ENCODE measurements at regions not wholly inside any gene's neighbourhood (a gene's known extent, or its start where the extent isn't known, plus 50 kb on each side); places are given as distances from the start of the nearest gene placed in this dataset.

GRCh38 chr13:82374719-82375118 is 1507.6 kb downstream of the SLITRK1 start:
- Histone ChIP-seq H3K9ac (ENCODE audit: low read depth in 1 of 2, low read length in 2 of 2) (no peak overlapping the region), H3K4me1 (ENCODE audit: control insufficient read depth in 4 of 4, insufficient read depth in 4 of 4, low read length in 3 of 4) (no peaks in the 10 kb centered on the region), H3K9me3 (ENCODE audit: control insufficient read depth in 4 of 4, low read length in 3 of 4) (peaks cover 0 to 3% (median 0%) of the 10 kb centered on the region in 4 donors), H3K36me3 (ENCODE audit: control insufficient read depth in 4 of 4, insufficient read depth in 3 of 4, low read depth in 1 of 4, low read length in 3 of 4) (no peaks in the 10 kb centered on the region), H3K27ac (ENCODE audit: low read depth in 1 of 2, low read length in 2 of 2) (no peak overlapping the region), H3K27me3 (ENCODE audit: control insufficient read depth in 4 of 4, insufficient read depth in 4 of 4, low read length in 3 of 4) (no peaks in the 10 kb centered on the region), H3K4me3 (ENCODE audit: low read depth in 1 of 3, low read length in 3 of 3) (no peak overlapping the region)
- DNase-seq (ENCODE audit: low spot score) = no peak
- TF ChIP-seq FOXA2 (IDR thresholded peaks at IDR 0.05) = no peak
- TF ChIP-seq TAF1 (conservative IDR thresholded peaks at IDR 0.05) = no peak
- TF ChIP-seq, protein P1, sequence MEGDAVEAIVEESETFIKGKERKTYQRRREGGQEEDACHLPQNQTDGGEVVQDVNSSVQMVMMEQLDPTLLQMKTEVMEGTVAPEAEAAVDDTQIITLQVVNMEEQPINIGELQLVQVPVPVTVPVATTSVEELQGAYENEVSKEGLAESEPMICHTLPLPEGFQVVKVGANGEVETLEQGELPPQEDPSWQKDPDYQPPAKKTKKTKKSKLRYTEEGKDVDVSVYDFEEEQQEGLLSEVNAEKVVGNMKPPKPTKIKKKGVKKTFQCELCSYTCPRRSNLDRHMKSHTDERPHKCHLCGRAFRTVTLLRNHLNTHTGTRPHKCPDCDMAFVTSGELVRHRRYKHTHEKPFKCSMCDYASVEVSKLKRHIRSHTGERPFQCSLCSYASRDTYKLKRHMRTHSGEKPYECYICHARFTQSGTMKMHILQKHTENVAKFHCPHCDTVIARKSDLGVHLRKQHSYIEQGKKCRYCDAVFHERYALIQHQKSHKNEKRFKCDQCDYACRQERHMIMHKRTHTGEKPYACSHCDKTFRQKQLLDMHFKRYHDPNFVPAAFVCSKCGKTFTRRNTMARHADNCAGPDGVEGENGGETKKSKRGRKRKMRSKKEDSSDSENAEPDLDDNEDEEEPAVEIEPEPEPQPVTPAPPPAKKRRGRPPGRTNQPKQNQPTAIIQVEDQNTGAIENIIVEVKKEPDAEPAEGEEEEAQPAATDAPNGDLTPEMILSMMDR (IDR thresholded peaks at IDR 0.05; ENCODE audit: low read depth, low read length, missing input control) = no peak
- no peak for TF ChIP-seq SP1 (IDR thresholded peaks at IDR 0.05)
- TF ChIP-seq, protein P2, sequence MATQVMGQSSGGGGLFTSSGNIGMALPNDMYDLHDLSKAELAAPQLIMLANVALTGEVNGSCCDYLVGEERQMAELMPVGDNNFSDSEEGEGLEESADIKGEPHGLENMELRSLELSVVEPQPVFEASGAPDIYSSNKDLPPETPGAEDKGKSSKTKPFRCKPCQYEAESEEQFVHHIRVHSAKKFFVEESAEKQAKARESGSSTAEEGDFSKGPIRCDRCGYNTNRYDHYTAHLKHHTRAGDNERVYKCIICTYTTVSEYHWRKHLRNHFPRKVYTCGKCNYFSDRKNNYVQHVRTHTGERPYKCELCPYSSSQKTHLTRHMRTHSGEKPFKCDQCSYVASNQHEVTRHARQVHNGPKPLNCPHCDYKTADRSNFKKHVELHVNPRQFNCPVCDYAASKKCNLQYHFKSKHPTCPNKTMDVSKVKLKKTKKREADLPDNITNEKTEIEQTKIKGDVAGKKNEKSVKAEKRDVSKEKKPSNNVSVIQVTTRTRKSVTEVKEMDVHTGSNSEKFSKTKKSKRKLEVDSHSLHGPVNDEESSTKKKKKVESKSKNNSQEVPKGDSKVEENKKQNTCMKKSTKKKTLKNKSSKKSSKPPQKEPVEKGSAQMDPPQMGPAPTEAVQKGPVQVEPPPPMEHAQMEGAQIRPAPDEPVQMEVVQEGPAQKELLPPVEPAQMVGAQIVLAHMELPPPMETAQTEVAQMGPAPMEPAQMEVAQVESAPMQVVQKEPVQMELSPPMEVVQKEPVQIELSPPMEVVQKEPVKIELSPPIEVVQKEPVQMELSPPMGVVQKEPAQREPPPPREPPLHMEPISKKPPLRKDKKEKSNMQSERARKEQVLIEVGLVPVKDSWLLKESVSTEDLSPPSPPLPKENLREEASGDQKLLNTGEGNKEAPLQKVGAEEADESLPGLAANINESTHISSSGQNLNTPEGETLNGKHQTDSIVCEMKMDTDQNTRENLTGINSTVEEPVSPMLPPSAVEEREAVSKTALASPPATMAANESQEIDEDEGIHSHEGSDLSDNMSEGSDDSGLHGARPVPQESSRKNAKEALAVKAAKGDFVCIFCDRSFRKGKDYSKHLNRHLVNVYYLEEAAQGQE (IDR thresholded peaks at IDR 0.05) = no peak
- no peak for TF ChIP-seq EGR1 (IDR thresholded peaks at IDR 0.05; ENCODE audit: low read depth in 2 of 2)
- TF ChIP-seq, protein P3, sequence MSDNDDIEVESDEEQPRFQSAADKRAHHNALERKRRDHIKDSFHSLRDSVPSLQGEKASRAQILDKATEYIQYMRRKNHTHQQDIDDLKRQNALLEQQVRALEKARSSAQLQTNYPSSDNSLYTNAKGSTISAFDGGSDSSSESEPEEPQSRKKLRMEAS (IDR thresholded peaks at IDR 0.05) = no peak
- TF ChIP-seq NR2F2 (IDR thresholded peaks at IDR 0.05) = no peak
- no peak for TF ChIP-seq RAD21 (IDR thresholded peaks at IDR 0.05)
- no peak for TF ChIP-seq HNF4G (IDR thresholded peaks at IDR 0.05)
- no peak for TF ChIP-seq RXRA (IDR thresholded peaks at IDR 0.05)
- no peak for TF ChIP-seq YY1 (IDR thresholded peaks at IDR 0.05)
- TF ChIP-seq HNF4A (conservative IDR thresholded peaks at IDR 0.05) = no peak
- no peak for TF ChIP-seq JUND (IDR thresholded peaks at IDR 0.05)

- no peak for DNase-seq (ENCODE audit: low spot score)
- no peak overlapping the region for H3K9ac ChIP-seq (ENCODE audit: low read depth in 1 of 2, low read length in 2 of 2)
- no peaks in the 10 kb centered on the region for H3K36me3 ChIP-seq (ENCODE audit: control insufficient read depth in 4 of 4, insufficient read depth in 3 of 4, low read depth in 1 of 4, low read length in 3 of 4)
- no peaks in the 10 kb centered on the region for H3K27me3 ChIP-seq (ENCODE audit: control insufficient read depth in 4 of 4, insufficient read depth in 4 of 4, low read length in 3 of 4)
- no peaks in the 10 kb centered on the region for H3K4me1 ChIP-seq (ENCODE audit: control insufficient read depth in 4 of 4, insufficient read depth in 4 of 4, low read length in 3 of 4)
- H3K4me3 ChIP-seq (ENCODE audit: low read depth in 1 of 3, low read length in 3 of 3) = no peak overlapping the region
- WGBS = 66% methylated on average over 1 of the region's 1 CpG
- H3K27ac ChIP-seq (ENCODE audit: low read depth in 1 of 2, low read length in 2 of 2) = no peak overlapping the region
- no peaks in the 10 kb centered on the region for H3K9me3 ChIP-seq (ENCODE audit: control insufficient read depth in 4 of 4, low read length in 3 of 4)
- no peak for TF ChIP-seq NR2F2 (IDR thresholded peaks at IDR 0.05)
- no peak for TF ChIP-seq RXRA (IDR thresholded peaks at IDR 0.05)
- no peak for TF ChIP-seq ATF3 (IDR thresholded peaks at IDR 0.05)
- TF ChIP-seq GABPA (IDR thresholded peaks at IDR 0.05 in 1 of 2, conservative IDR thresholded peaks at IDR 0.05 in 1 of 2) = no peak
- TF ChIP-seq HNF4A (conservative IDR thresholded peaks at IDR 0.05) = no peak
- TF ChIP-seq SP1 (IDR thresholded peaks at IDR 0.05) = no peak
- TF ChIP-seq HNF4G (IDR thresholded peaks at IDR 0.05) = no peak
- TF ChIP-seq, protein P3 (IDR thresholded peaks at IDR 0.05) = no peak
- no peak for TF ChIP-seq RAD21 (IDR thresholded peaks at IDR 0.05)
- TF ChIP-seq FOXA2 (IDR thresholded peaks at IDR 0.05) = no peak
- no peak for TF ChIP-seq FOXA1 (IDR thresholded peaks at IDR 0.05)
- TF ChIP-seq TAF1 (conservative IDR thresholded peaks at IDR 0.05) = no peak
- TF ChIP-seq, protein P1 (IDR thresholded peaks at IDR 0.05; ENCODE audit: low read depth, low read length, missing input control) = no peak
- no peak for TF ChIP-seq JUND (IDR thresholded peaks at IDR 0.05)
- TF ChIP-seq, protein P4, sequence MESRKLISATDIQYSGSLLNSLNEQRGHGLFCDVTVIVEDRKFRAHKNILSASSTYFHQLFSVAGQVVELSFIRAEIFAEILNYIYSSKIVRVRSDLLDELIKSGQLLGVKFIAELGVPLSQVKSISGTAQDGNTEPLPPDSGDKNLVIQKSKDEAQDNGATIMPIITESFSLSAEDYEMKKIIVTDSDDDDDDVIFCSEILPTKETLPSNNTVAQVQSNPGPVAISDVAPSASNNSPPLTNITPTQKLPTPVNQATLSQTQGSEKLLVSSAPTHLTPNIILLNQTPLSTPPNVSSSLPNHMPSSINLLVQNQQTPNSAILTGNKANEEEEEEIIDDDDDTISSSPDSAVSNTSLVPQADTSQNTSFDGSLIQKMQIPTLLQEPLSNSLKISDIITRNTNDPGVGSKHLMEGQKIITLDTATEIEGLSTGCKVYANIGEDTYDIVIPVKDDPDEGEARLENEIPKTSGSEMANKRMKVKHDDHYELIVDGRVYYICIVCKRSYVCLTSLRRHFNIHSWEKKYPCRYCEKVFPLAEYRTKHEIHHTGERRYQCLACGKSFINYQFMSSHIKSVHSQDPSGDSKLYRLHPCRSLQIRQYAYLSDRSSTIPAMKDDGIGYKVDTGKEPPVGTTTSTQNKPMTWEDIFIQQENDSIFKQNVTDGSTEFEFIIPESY (IDR thresholded peaks at IDR 0.05) = no peak
- TF ChIP-seq YY1 (IDR thresholded peaks at IDR 0.05) = no peak
- TF ChIP-seq EGR1 (IDR thresholded peaks at IDR 0.05; ENCODE audit: low read depth in 2 of 2) = no peak
Measured at GRCh38 chr13:82370316-82370715, 1512.0 kb downstream of the SLITRK1 start.
